K562 (cell line): ENCODE measurements at regions not wholly inside any gene's neighbourhood (a gene's known extent, or its start where the extent isn't known, plus 50 kb on each side); places are given as distances from the start of the nearest gene placed in this dataset.

ENCODE experiments used
- ATAC-seq: fragments of 200-7000 bp; cut with Tn5 transposase; 3 replicates; pipeline ENCODE4 v1.9.1; 2020; ENCODE audit warnings: moderate library complexity
- BruUV-seq: library from RNA; stranded (reverse); fragments of 400-500 nt; replicated peaks from 2 replicates; lab custom pipeline; 2021; lab: Mats Ljungman, UMichigan
- CTCF ChIA-PET: fragments of 300-600 bp; formaldehyde crosslinking; extraction: SDS; loops from one replicate; lab custom pipeline; 2021; ENCODE audit warnings: low intra/inter-chr PET ratio; lab: Yijun Ruan, JAX
- POLR2A ChIA-PET: fragments of 300-600, 350-650 bp; sonication (Branson Sonifier 250); formaldehyde crosslinking; extraction: SDS; loops from one replicate; lab custom pipeline; 2021; ENCODE audit warnings: antibody characterized with exemption, inconsistent platforms; lab: Yijun Ruan, JAX
- DNase-seq, 4 experiments: peaks; one replicate each; pipeline versions ENCODE4 v3.0.0 to v3.0.0-alpha.2; 2011 to 2018; ENCODE audit warnings: low spot score in 3 of 4, mixed read lengths in 3 of 4; ENCODE audit errors: extremely low read depth in 1 of 4
- FAIRE-seq: peaks from 2 replicates; lab custom pipeline; 2011; peaks lifted over from hg19 to GRCh38; lab: Jason Lieb, UNC
- H2AFZ ChIP-seq: 2 replicates; pipeline ENCODE4 v1.6.0; 2011; ENCODE audit warnings: low read depth, low read length, control low read depth, inconsistent platforms
- H3K27ac ChIP-seq: fragments of 200-600 bp; 3 replicates; pipeline ENCODE4 v1.8.0; 2011; ENCODE audit warnings: low read depth, mild to moderate bottlenecking, control low read depth, inconsistent platforms, low read length, moderate library complexity, mixed read lengths; ENCODE audit errors: extremely low read depth
- H3K27me3 ChIP-seq, 2 experiments: fragments of 300-600 bp in 1 of 2; 2 replicates in 1 of 2; 3 replicates in 1 of 2; pipeline versions ENCODE4 v1.6.0 to v1.8.0; 2011; ENCODE audit warnings: inconsistent platforms in 2 of 2, low read length in 2 of 2, mild to moderate bottlenecking in 1 of 2, mixed read lengths in 1 of 2, moderate library complexity in 1 of 2; ENCODE audit not compliant: control insufficient read depth in 2 of 2, insufficient read depth in 2 of 2
- H3K36me3 ChIP-seq: fragments of 300-600 bp; 3 replicates; pipeline ENCODE4 v1.8.0; 2011; ENCODE audit warnings: mild to moderate bottlenecking, low read length, inconsistent platforms; ENCODE audit not compliant: control insufficient read depth, insufficient read depth
- H3K4me1 ChIP-seq, 2 experiments: fragments of 200-600 bp in 1 of 2; replicated peaks in 1 of 2; 2 replicates in 1 of 2; 3 replicates in 1 of 2; pipeline versions ENCODE4 v1.5.1 to v1.8.0; 2011; ENCODE audit warnings: inconsistent platforms in 2 of 2, low read length in 2 of 2, mild to moderate bottlenecking in 1 of 2, mixed read lengths in 1 of 2, moderate library complexity in 1 of 2; ENCODE audit not compliant: control insufficient read depth in 2 of 2, insufficient read depth in 2 of 2
- H3K4me2 ChIP-seq: 2 replicates; pipeline ENCODE4 v1.6.1; 2011; ENCODE audit warnings: low read length, control low read depth, inconsistent platforms, mixed read lengths; ENCODE audit not compliant: insufficient read depth
- H3K4me3 ChIP-seq: fragments of 200-600 bp; sonication (generic), shearing (Covaris generic); 2 replicates; pipeline ENCODE4 v1.5.1; 2016; ENCODE audit warnings: control low read depth, inconsistent platforms
- H3K79me2 ChIP-seq: fragments of 200-600 bp; 3 replicates; pipeline ENCODE4 v1.8.0; 2011; ENCODE audit warnings: low read length, inconsistent platforms; ENCODE audit not compliant: control insufficient read depth, insufficient read depth
- H3K9ac ChIP-seq, 2 experiments: 2 replicates each; pipeline versions ENCODE4 v1.6.0 to v1.6.1; 2011; ENCODE audit warnings: low read depth in 2 of 2, low read length in 2 of 2, control low read depth in 1 of 2, inconsistent platforms in 1 of 2, mild to moderate bottlenecking in 1 of 2, mixed read lengths in 1 of 2; ENCODE audit not compliant: insufficient read depth in 1 of 2
- H3K9me1 ChIP-seq: one replicate; pipeline ENCODE4 v1.6.0; 2011; ENCODE audit warnings: inconsistent platforms, mild to moderate bottlenecking, low read length, moderate library complexity; ENCODE audit not compliant: control insufficient read depth, insufficient read depth
- H3K9me3 ChIP-seq: replicated peaks from 2 replicates; pipeline ENCODE4 v1.5.1; 2011; ENCODE audit warnings: low read depth, low read length, inconsistent platforms; ENCODE audit not compliant: control insufficient read depth, insufficient read depth
- H4K20me1 ChIP-seq: replicated peaks from 2 replicates; pipeline ENCODE4 v1.6.1; 2011; ENCODE audit warnings: low read length, inconsistent platforms, mixed read lengths; ENCODE audit not compliant: control insufficient read depth, insufficient read depth
- ZNF586 ChIP-seq: fragments of 450-650 bp; formaldehyde crosslinking; conservative IDR thresholded peaks from 2 replicates; pipeline ENCODE4 v1.4.0; 2020; ENCODE audit warnings: mild to moderate bottlenecking, moderate library complexity
- WGBS: fragments of 100-300 bp; shearing (Covaris generic); methylation state at CpG from one replicate; pipeline ENCODE4 v1.1.6; 2016; ENCODE audit warnings: low coverage, mixed read lengths; ENCODE audit not compliant: insufficient coverage; ENCODE audit errors: missing lambda C conversion rate; 5-methylcytosine and 5-hydroxymethylcytosine counted together
- in situ Hi-C: fragments of 300-500 bp; cut with MboI; formaldehyde crosslinking; loops from 4 replicates; pipeline ENCODE4 v1.15.0; 2018; ENCODE audit warnings: inconsistent platforms, mixed read lengths
- intact Hi-C: fragments of 100-400 bp; cut with micrococcal nuclease; formaldehyde crosslinking; loops from 2 replicates; pipeline ENCODE4 v1.14.2; 2022
- TF ChIP-seq, protein P1 (sequence below): fragments of 450-650 bp; IDR thresholded peaks from 2 replicates; pipeline ENCODE4 v1.6.1; 2016; ENCODE audit warnings: mild to moderate bottlenecking

DNA sequence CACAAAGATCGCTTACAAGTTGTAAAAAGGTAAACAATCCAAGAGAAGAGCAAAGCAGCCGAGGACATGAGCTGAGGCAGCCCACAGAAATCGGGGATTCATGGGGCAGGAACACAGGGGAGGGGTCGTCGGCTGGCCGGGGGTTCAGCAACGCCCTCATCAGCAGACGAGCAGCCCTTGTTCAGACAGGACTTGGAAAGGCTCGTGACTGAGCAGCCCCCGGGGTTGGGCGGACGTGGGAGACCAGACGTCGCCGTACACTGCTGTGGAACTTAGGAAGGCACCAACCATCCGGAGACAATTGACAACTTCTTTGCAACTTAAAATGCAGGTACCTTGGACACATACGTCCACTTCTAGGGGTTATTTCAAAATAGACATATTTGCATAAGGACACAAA is 370.5 kb downstream of the BRD1 start:
- H3K4me3 ChIP-seq: no peak overlapping the region
- BruUV-seq: no TSS peak
- peaks cover 0 to 12% of the 10 kb centered on the region in 2 experiments; a peak in 1 of 5 replicates for H3K4me1 ChIP-seq
- H3K27me3 ChIP-seq: no peaks in the 10 kb centered on the region
- H3K27ac ChIP-seq: no peak overlapping the region
- no peak overlapping the region for H3K9ac ChIP-seq
- intact Hi-C loops: no loop called here
- no peaks in the 10 kb centered on the region for H3K79me2 ChIP-seq
- no peaks in the 10 kb centered on the region for H3K9me3 ChIP-seq
- in situ Hi-C loops: no loop called here
- H3K9me1 ChIP-seq: no peaks in the 10 kb centered on the region
- WGBS: 87% methylated on average over 13 of the region's 17 CpGs
- DNase-seq (no peak), ATAC-seq (no peak), FAIRE-seq (no peak)
- ChIA-PET CTCF (no interaction called here), POLR2A (no interaction called here)
- H2AFZ ChIP-seq: no peak overlapping the region
- no peak overlapping the region for H3K4me2 ChIP-seq
- TF ChIP-seq, protein P1, sequence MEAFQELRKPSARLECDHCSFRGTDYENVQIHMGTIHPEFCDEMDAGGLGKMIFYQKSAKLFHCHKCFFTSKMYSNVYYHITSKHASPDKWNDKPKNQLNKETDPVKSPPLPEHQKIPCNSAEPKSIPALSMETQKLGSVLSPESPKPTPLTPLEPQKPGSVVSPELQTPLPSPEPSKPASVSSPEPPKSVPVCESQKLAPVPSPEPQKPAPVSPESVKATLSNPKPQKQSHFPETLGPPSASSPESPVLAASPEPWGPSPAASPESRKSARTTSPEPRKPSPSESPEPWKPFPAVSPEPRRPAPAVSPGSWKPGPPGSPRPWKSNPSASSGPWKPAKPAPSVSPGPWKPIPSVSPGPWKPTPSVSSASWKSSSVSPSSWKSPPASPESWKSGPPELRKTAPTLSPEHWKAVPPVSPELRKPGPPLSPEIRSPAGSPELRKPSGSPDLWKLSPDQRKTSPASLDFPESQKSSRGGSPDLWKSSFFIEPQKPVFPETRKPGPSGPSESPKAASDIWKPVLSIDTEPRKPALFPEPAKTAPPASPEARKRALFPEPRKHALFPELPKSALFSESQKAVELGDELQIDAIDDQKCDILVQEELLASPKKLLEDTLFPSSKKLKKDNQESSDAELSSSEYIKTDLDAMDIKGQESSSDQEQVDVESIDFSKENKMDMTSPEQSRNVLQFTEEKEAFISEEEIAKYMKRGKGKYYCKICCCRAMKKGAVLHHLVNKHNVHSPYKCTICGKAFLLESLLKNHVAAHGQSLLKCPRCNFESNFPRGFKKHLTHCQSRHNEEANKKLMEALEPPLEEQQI: no peak
- H3K36me3 ChIP-seq: peaks cover 6% of the 10 kb centered on the region; the same call in 2 of the 3 replicates
- peaks cover 6% of the 10 kb centered on the region; the same call in 1 of the 2 replicates for H4K20me1 ChIP-seq

DNA sequence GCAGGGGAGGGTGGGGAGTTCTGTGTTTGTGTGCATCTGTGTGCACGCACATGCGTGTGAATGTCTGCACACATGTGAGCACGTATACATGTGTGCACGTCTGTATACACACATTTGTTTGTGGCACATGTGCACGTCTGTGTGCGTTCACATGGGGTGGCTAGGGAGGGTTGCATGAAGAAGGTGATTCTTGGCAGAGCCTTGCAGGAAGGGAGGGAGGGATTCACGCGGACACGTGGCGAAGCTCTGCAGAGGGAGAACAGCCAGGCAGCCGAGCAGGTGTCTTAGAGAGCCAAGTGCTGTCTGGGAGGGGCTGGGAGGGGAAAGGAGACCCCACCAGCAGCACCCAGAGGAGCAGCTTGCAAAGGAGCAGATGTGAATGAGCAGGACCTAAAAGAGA is 372.1 kb downstream of the BRD1 start:
- H3K4me3 ChIP-seq: no peak overlapping the region
- ATAC-seq: no peak
- no peak overlapping the region for H3K9ac ChIP-seq
- intact Hi-C loops (no loop called here), in situ Hi-C loops (no loop called here)
- no peaks in the 10 kb centered on the region for H3K79me2 ChIP-seq
- H3K9me1 ChIP-seq: peaks cover 3% of the 10 kb centered on the region
- no peak for FAIRE-seq
- H3K4me2 ChIP-seq: no peak overlapping the region
- H3K4me1 ChIP-seq: peaks cover 6 to 7% of the 10 kb centered on the region in 2 experiments; a peak in 4 of 5 replicates
- WGBS: 90% methylated on average over 6 of the region's 11 CpGs
- no peak for TF ChIP-seq ZNF586 (CRISPR knock-in tag)
- H4K20me1 ChIP-seq: peaks cover 15% of the 10 kb centered on the region
- ChIA-PET POLR2A (no interaction called here), CTCF (no interaction called here)
- H3K27me3 ChIP-seq: no peaks in the 10 kb centered on the region
- BruUV-seq: no TSS peak
- H3K36me3 ChIP-seq: peaks cover 6% of the 10 kb centered on the region; the same call in 2 of the 3 replicates
- no peak overlapping the region for H3K27ac ChIP-seq
- H2AFZ ChIP-seq: no peak overlapping the region
- no peaks in the 10 kb centered on the region for H3K9me3 ChIP-seq
- no peak for DNase-seq
